ENCODE measurements at regions not wholly inside any gene's neighbourhood (a gene's known extent, or its start where the extent isn't known, plus 50 kb on each side); places are given as distances from the start of the nearest gene placed in this dataset.

DNA sequence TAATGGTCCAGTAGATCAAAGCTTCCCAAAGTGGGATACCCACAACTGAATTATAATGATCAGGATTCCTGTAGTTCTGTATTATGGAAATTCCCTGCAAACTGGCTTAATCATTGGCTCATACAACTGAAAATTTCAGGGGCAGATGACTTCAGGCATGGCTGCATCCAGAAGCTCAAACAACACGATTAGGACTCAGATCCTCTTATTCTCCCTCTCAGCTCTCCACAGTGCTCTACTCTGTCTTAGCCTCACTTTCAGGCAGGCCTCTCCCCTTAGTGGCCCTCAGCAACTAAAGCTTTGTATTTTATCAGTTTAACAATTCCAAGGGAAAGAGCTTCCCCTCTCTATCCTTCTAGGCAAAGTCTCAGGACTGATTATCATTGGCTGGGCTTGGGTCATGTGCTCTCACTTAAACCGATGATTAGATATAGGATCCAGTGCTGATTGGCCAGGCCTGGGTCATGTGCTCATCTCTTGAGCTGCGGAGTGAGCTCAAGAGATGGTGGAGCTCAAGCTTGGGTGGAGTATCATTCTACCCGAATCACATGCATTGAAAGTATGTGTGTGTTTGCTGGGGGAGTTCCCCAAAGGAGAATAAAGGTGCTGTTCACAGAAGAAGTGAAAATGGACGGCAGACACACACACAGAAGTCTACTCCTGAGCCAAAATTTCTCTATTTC, 57.9 kb upstream of the RUNX3 start:
- no peak overlapping the region for H3K27ac ChIP-seq (replicated peaks in 1 of 4)
- no peaks in the 10 kb centered on the region for H3K36me3 ChIP-seq
- H3K27me3 ChIP-seq = peaks cover 0 to 29% (median 0%) of the 10 kb centered on the region in 4 donors
- 85% methylated on average over 5 of the region's 5 CpGs for WGBS
- H3K4me3 ChIP-seq = no peak overlapping the region
- peaks cover 0 to 7% (median 0%) of the 10 kb centered on the region in 4 donors for H3K4me1 ChIP-seq
- intact Hi-C loops (cut with DNase I) = no loop called here
- TF ChIP-seq POLR2AphosphoS5 (IDR thresholded peaks at IDR 0.05) (no peak), EP300 (IDR thresholded peaks at IDR 0.05) (no peak), POLR2A (IDR thresholded peaks at IDR 0.05; ENCODE audit: low read depth) (no peak)
- TF ChIP-seq, protein P1, sequence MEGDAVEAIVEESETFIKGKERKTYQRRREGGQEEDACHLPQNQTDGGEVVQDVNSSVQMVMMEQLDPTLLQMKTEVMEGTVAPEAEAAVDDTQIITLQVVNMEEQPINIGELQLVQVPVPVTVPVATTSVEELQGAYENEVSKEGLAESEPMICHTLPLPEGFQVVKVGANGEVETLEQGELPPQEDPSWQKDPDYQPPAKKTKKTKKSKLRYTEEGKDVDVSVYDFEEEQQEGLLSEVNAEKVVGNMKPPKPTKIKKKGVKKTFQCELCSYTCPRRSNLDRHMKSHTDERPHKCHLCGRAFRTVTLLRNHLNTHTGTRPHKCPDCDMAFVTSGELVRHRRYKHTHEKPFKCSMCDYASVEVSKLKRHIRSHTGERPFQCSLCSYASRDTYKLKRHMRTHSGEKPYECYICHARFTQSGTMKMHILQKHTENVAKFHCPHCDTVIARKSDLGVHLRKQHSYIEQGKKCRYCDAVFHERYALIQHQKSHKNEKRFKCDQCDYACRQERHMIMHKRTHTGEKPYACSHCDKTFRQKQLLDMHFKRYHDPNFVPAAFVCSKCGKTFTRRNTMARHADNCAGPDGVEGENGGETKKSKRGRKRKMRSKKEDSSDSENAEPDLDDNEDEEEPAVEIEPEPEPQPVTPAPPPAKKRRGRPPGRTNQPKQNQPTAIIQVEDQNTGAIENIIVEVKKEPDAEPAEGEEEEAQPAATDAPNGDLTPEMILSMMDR (IDR thresholded peaks at IDR 0.05) = no peak
- peaks cover 0 to 10% (median 5%) of the 10 kb centered on the region in 4 donors for H3K9me3 ChIP-seq
- no peak for DNase-seq (ENCODE audit: extremely low spot score)

- peaks cover 0 to 10% (median 4%) of the 10 kb centered on the region in 4 donors for H3K9me3 ChIP-seq
- TF ChIP-seq POLR2A (IDR thresholded peaks at IDR 0.05; ENCODE audit: low read depth) (no peak), EP300 (IDR thresholded peaks at IDR 0.05) (no peak), POLR2AphosphoS5 (IDR thresholded peaks at IDR 0.05) (no peak)
- TF ChIP-seq, protein P1 (IDR thresholded peaks at IDR 0.05) = no peak
- peaks cover 0 to 28% (median 0%) of the 10 kb centered on the region in 4 donors for H3K27me3 ChIP-seq
- 92% methylated on average over 10 of the region's 11 CpGs for WGBS
- no peak overlapping the region for H3K27ac ChIP-seq (replicated peaks in 1 of 4)
- H3K36me3 ChIP-seq = no peaks in the 10 kb centered on the region
- no peak for DNase-seq (ENCODE audit: extremely low spot score)
- no peak overlapping the region for H3K4me3 ChIP-seq
- H3K4me1 ChIP-seq = peaks cover 0 to 7% (median 0%) of the 10 kb centered on the region in 4 donors
- intact Hi-C loops (cut with DNase I) = no loop called here
Observed at GRCh38 chr1:24987424-24987823, 57.3 kb upstream of the RUNX3 start.

- WGBS = 23% methylated on average over 2 of the region's 2 CpGs
- no peak for DNase-seq (ENCODE audit: extremely low spot score)
- Histone ChIP-seq H3K27me3 (peaks cover 0 to 18% (median 0%) of the 10 kb centered on the region in 4 donors), H3K36me3 (no peaks in the 10 kb centered on the region), H3K9me3 (peaks cover 0 to under 1% (median 0%) of the 10 kb centered on the region in 4 donors), H3K4me3 (no peak overlapping the region), H3K27ac (replicated peaks in 1 of 4) (no peak overlapping the region), H3K4me1 (peaks cover 0 to 7% (median 0%) of the 10 kb centered on the region in 4 donors)
- TF ChIP-seq, protein P1 (IDR thresholded peaks at IDR 0.05) = no peak
- no peak for TF ChIP-seq EP300 (IDR thresholded peaks at IDR 0.05)
- no peak for TF ChIP-seq POLR2AphosphoS5 (IDR thresholded peaks at IDR 0.05)
- TF ChIP-seq POLR2A (IDR thresholded peaks at IDR 0.05; ENCODE audit: low read depth) = no peak
- intact Hi-C loops (cut with DNase I) = no loop called here
Observed at GRCh38 chr1:24986372-24986965, 56.4 kb upstream of the RUNX3 start.

- peaks cover 0 to 11% (median 0%) of the 10 kb centered on the region in 4 donors for H3K27me3 ChIP-seq
- no peak overlapping the region for H3K4me3 ChIP-seq
- H3K4me1 ChIP-seq = peaks cover 0 to 7% (median 0%) of the 10 kb centered on the region in 4 donors
- no peaks in the 10 kb centered on the region for H3K36me3 ChIP-seq
- DNase-seq (ENCODE audit: extremely low spot score) = no peak
- intact Hi-C loops (cut with DNase I) = no loop called here
- TF ChIP-seq POLR2AphosphoS5 (IDR thresholded peaks at IDR 0.05) (no peak), EP300 (IDR thresholded peaks at IDR 0.05) (no peak), POLR2A (IDR thresholded peaks at IDR 0.05; ENCODE audit: low read depth) (no peak)
- TF ChIP-seq, protein P1 (IDR thresholded peaks at IDR 0.05) = no peak
- no peak overlapping the region for H3K27ac ChIP-seq (replicated peaks in 1 of 4)
- no peaks in the 10 kb centered on the region for H3K9me3 ChIP-seq
- WGBS = 78% methylated on average over 3 of the region's 3 CpGs
Observed at GRCh38 chr1:24985737-24986136, 55.7 kb upstream of the RUNX3 start.
